22Rv1 (cell line): ENCODE measurements at regions not wholly inside any gene's neighbourhood (a gene's known extent, or its start where the extent isn't known, plus 50 kb on each side); places are given as distances from the start of the nearest gene placed in this dataset.

ENCODE experiments used
- H3K27ac ChIP-seq: fragments of 450-650 bp; 2 replicates; pipeline ENCODE4 v1.5.1; 2017
- ZFX ChIP-seq: fragments of 450-650 bp; IDR thresholded peaks from 2 replicates; pipeline ENCODE4 v1.6.1; 2017; ENCODE audit warnings: antibody characterized with exemption, borderline replicate concordance
- TF ChIP-seq, protein P1 (sequence below): fragments of 450-650 bp; IDR thresholded peaks from 2 replicates; pipeline ENCODE4 v1.5.1; 2017; ENCODE audit warnings: mild to moderate bottlenecking

DNA sequence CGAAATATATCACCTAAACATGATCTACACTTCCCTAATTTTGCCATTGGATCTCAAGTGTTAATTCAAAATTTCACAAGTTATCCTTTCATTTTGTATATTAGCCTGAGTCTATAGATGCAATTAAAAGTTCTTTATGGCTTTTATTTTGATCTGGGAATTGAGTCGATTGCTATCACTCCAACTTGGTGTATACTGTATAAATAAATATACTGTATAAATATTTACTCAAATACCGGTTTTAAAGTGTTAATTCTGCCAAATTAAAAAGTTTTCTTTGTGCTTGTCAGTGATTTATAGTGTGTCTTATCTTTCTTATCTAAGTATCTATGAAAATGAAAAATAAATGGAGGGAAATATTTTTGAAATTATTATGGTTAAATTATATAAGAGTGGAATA, 683.7 kb upstream of the LRRN3 start:
- H3K27ac ChIP-seq = no peak overlapping the region
- TF ChIP-seq ZFX = no peak
- TF ChIP-seq, protein P1, sequence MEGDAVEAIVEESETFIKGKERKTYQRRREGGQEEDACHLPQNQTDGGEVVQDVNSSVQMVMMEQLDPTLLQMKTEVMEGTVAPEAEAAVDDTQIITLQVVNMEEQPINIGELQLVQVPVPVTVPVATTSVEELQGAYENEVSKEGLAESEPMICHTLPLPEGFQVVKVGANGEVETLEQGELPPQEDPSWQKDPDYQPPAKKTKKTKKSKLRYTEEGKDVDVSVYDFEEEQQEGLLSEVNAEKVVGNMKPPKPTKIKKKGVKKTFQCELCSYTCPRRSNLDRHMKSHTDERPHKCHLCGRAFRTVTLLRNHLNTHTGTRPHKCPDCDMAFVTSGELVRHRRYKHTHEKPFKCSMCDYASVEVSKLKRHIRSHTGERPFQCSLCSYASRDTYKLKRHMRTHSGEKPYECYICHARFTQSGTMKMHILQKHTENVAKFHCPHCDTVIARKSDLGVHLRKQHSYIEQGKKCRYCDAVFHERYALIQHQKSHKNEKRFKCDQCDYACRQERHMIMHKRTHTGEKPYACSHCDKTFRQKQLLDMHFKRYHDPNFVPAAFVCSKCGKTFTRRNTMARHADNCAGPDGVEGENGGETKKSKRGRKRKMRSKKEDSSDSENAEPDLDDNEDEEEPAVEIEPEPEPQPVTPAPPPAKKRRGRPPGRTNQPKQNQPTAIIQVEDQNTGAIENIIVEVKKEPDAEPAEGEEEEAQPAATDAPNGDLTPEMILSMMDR = no peak

DNA sequence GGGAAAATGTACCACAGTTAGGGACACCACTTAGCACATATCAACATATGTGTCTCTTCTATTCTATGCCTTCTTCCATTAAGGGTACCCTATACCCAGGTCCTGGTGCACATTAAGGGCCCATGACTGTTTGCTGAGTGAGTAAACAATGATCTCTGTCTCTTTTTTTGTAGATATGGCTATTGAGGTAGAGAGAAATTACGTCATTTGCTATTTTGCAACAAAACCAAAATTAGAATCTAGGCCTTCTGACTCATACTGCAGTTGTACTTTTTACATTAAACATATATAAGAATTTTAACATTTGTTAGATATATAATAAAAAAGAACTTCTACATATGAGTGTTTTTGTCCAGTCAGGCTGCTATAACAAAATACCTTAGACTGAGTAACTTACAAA, 683.2 kb upstream of the LRRN3 start:
- TF ChIP-seq ZFX = no peak
- TF ChIP-seq, protein P1 = no peak
- H3K27ac ChIP-seq = no peak overlapping the region

DNA sequence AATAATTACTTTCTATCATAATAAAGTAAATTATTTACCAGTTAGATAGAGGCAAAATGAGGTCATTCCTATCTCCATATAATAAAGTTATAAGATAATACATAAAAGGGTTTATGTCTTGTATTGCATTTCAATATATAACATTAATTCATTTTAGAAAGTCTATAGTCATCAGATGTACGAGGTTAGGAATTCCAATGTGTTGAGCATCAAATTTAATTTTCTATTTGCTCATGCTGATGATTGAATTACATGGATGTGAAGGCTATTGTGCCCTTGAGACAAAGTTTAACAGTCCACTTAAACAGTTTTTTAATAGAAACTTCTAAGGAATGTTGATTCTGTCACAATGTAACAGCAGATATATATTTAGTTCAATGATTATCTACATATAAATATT, 678.3 kb upstream of the LRRN3 start:
- no peak for TF ChIP-seq ZFX
- TF ChIP-seq, protein P1 = no peak
- H3K27ac ChIP-seq = no peak overlapping the region

DNA sequence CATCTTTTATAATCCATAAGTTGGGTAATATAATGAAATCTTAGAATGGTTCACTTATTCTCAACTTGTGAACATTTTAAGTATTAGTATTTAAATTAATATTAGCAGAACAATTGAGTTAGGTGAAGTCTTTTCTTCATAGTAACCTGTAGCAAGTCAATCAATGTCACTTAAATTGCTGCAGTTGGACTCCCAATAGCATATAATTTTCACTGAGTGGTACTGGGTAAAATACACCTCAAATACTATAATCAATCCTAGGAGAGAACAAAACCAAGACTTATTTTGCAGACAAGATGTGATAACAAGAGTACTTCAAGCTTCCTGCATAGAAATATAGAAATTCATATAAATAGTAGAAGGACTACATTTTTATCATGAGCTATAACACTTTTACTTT, 677.9 kb upstream of the LRRN3 start:
- no peak for TF ChIP-seq ZFX
- TF ChIP-seq, protein P1 = no peak
- H3K27ac ChIP-seq = no peak overlapping the region

DNA sequence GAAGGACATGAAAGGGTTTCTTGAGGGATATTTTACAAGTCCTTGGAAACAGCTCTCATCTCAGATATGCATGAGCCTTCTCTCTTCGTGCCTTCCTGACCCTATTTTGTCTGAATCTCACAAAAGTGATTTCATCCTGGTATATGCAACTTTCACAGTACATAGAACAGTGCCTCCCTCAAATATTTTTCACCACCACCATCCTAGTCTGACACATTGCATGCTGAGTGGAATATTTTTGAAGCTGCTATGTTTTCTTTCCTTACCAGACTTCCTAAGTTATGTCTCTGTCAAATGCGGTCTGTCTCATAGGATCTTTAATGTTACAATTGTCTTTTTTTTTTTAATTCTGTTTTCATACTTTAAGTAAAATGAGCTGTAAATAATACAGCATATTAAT, 673.3 kb upstream of the LRRN3 start:
- H3K27ac ChIP-seq = no peak overlapping the region
- TF ChIP-seq, protein P1 = no peak
- no peak for TF ChIP-seq ZFX

DNA sequence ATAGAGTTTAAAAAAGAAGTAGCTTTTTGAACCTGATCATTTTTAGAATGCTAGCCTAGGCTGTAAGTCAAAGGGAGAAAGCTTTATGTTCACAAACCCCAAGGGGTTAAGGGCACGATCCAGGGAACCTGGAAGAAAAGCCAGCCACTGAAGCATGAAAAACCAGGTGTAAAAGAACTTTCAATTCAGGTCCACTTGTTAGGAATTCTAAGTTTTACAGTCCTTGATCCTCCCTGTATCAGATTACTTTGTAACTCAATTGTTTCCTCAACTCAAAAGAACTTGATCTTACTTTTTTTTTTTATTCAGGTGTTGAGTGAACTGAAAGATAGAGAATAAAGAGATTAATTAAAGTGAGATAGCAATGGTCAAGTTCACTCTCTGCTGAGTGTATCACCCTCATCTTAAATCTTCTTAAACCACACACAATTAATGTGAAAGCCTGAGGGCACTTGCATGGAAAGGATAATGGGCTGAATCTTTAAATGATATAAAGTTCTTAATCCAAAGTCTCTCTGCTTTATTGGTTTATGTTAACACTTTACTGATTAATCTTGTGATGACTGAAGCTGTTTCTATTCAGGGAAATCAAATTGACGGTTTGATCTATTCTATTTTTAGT, 672.2 kb upstream of the LRRN3 start:
- no peak for TF ChIP-seq ZFX
- TF ChIP-seq, protein P1 = no peak
- no peak overlapping the region for H3K27ac ChIP-seq

DNA sequence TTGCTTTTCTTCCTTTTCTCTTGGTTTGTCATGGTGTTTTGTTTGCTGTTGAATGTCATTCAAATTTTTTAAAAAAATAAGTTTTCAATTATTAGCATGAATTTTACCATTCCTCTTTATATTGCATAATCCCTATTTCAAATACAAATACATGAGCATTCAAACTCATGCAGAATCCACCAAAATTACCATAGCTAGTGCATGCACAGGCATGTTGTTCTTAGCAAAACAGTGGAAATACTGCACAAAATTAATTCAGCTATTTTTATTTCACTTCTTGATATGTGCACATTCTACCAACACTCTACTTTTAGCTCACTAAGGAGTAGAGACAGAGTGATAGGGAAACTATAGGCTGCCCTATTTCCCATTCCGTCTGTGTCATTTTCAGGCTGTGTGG, 670.1 kb upstream of the LRRN3 start:
- no peak overlapping the region for H3K27ac ChIP-seq
- TF ChIP-seq, protein P1 = no peak
- TF ChIP-seq ZFX = no peak
